AG09309 (cell line): ENCODE measurements at regions not wholly inside any gene's neighbourhood (a gene's known extent, or its start where the extent isn't known, plus 50 kb on each side); places are given as distances from the start of the nearest gene placed in this dataset.

Experiments used
- DNase-seq: peaks from one replicate; pipeline ENCODE4 v3.0.0-alpha.2; 2010; ENCODE audit warnings: low read depth
- H3K4me3 ChIP-seq: 2 replicates; pipeline ENCODE4 v1.5.1; 2011; ENCODE audit warnings: mild to moderate bottlenecking, low read depth, low read length, moderate library complexity; ENCODE audit not compliant: control insufficient read depth
- TF ChIP-seq, protein P1 (sequence below): IDR thresholded peaks from 2 replicates; pipeline ENCODE4 v1.5.1; 2011; ENCODE audit warnings: mild to moderate bottlenecking, low read depth, low read length, inconsistent platforms; ENCODE audit not compliant: insufficient read depth, control insufficient read depth; ENCODE audit errors: missing control alignments

- TF ChIP-seq, protein P1, sequence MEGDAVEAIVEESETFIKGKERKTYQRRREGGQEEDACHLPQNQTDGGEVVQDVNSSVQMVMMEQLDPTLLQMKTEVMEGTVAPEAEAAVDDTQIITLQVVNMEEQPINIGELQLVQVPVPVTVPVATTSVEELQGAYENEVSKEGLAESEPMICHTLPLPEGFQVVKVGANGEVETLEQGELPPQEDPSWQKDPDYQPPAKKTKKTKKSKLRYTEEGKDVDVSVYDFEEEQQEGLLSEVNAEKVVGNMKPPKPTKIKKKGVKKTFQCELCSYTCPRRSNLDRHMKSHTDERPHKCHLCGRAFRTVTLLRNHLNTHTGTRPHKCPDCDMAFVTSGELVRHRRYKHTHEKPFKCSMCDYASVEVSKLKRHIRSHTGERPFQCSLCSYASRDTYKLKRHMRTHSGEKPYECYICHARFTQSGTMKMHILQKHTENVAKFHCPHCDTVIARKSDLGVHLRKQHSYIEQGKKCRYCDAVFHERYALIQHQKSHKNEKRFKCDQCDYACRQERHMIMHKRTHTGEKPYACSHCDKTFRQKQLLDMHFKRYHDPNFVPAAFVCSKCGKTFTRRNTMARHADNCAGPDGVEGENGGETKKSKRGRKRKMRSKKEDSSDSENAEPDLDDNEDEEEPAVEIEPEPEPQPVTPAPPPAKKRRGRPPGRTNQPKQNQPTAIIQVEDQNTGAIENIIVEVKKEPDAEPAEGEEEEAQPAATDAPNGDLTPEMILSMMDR = no peak
- DNase-seq = no peak
- H3K4me3 ChIP-seq = no peak overlapping the region
Measured at GRCh38 chr7:52689912-52690311, 345.5 kb upstream of the POM121L12 start.

- H3K4me3 ChIP-seq = no peak overlapping the region
- DNase-seq = no peak
- TF ChIP-seq, protein P1 = no peak
Measured at GRCh38 chr7:52685333-52685732, 350.1 kb upstream of the POM121L12 start.

DNA sequence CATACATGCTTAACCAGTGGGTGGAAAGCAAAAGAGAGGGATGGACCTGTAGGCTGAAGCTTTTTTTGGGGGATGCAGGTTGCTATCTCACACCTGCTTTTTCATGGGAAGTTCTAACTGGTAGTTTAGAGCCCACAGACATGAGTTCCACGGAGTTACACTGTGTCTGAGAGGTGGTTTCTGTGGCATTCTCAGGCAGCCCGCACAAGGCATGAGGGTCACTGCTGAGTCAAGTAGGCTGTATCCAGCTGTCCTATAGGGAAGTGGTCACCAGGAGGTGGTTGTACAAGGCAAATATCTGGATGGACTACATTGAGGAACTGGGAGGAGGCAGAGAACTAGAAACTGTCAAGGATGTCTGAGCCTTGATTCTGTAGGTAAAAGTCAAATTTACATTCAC lies 351.0 kb upstream of the POM121L12 start:
- H3K4me3 ChIP-seq = no peak overlapping the region
- TF ChIP-seq, protein P1 = no peak
- no peak for DNase-seq

DNA sequence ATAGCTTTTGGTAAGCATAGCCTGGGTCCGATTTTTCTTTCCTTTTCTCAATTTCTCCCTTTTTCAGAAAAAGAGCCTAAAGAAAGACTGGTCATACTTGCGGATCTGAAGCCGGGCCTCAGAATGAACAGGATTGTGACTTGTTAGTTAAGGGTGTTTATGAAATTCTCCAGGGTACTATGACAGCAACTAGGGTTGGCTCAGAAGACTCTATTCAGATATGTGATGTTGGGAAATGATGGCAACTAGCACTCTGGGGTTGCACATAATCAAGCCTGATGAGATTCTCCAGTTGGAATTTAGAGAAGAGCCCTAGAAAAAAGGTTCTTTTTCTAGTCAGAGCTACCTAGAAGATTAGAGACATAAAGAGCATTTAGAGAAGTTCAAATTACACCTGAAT lies 352.4 kb upstream of the POM121L12 start:
- DNase-seq = no peak
- H3K4me3 ChIP-seq = no peak overlapping the region
- TF ChIP-seq, protein P1 = no peak

DNA sequence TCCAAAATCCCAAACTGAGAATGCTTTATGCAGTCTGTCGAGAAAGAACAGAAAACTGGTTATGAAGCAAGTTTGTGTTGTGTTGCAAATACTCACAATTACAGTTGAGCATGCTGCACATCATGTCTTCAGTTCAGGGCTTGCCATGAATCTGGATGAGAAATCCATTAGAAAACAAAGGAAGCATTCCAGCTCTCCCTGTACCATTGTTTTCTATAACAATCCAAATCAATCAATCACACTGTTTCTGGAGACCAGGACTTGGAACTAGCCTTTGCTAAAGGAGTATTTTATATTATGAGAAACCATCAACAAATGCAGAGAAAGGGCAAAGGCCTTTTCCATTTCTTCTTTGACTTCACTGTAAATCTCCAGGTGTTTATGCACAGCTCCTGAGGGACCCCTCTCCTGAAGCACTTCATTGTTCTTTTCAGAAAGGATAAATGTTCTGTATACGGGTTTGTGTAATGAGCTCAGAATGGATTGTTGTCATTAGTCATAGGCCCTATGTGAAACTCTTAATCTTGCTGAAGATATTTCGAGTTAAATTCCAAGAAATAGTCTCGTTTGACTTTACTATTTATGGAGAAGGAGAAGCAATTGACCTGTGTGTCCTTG lies 364.7 kb upstream of the POM121L12 start:
- TF ChIP-seq, protein P1 = no peak
- H3K4me3 ChIP-seq = no peak overlapping the region
- DNase-seq = no peak

DNA sequence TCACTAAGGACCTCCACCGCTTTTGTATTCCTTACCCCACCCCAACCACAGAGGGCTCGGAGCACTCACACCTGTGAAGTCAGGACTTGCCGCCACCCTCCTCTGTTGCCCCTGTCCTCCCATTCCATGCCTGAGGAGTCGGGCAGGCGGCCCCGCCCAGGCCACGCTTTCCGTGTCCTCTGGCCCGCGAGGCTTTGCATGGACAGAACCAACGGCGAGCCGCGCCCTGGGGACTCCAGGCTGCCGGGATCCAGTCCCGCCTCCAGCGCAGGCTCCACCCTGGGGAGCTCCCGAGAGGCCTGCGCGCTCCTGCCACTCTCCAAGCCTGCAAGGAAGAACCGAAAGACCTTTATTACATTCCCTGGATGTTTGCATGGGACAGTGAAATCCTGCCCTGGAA lies 366.4 kb upstream of the POM121L12 start:
- TF ChIP-seq, protein P1 = no peak
- no peak for DNase-seq
- no peak overlapping the region for H3K4me3 ChIP-seq

DNA sequence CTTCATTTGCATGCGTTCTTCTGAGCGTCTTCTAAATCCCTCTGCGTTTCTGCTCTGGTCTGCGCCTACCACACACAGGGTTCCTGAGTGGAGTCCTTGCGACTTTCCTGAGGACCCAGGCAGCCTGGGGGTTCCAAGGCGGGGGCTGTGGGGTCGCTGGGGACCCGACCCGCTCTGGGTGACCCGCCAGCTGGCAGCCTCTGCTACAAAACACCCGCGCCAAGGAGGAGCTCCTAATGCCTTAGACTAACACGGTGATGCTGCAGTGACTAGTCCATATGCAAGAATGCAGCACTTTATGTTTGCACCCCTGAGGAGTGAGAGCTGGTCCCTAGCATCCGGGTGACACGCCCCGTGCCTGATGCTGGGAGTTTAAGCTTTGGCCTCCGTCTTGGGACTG lies 367.0 kb upstream of the POM121L12 start:
- no peak for DNase-seq
- TF ChIP-seq, protein P1 = no peak
- no peak overlapping the region for H3K4me3 ChIP-seq
